NOMO-1 (cell line): ENCODE measurements at regions not wholly inside any gene's neighbourhood (a gene's known extent, or its start where the extent isn't known, plus 50 kb on each side); places are given as distances from the start of the nearest gene placed in this dataset.
"Not testable (repeated sequence)": the region's sequence is repeated elsewhere in the genome, so short reads cannot be mapped to it uniquely, and the experiment has no call there.

ENCODE experiments used
- DNase-seq, 2 experiments: peaks; one replicate each; lab custom pipeline; 2025; ENCODE audit not compliant: unreplicated experiment in 2 of 2; lab: John Stamatoyannopoulos, UW

DNA sequence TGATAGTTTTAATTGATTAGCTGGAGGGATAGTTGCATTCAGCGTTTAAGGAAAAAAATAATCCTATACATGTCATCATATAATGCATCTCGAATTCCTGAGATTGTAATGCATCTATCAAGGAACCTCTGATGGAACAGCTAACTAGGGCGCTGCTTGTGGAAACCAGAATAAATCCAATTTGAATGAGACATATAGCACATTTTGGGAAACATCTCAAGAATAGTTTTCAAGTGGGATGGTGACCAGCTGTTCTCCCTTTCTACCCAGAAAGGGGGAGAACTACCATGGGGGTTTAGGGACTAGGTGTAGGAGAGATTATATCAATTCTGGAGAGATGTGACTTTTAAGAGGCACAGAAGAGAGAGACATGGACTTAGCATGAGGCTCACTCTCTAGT, 319.3 kb upstream of the BRINP1 start:
- no peak for DNase-seq

DNA sequence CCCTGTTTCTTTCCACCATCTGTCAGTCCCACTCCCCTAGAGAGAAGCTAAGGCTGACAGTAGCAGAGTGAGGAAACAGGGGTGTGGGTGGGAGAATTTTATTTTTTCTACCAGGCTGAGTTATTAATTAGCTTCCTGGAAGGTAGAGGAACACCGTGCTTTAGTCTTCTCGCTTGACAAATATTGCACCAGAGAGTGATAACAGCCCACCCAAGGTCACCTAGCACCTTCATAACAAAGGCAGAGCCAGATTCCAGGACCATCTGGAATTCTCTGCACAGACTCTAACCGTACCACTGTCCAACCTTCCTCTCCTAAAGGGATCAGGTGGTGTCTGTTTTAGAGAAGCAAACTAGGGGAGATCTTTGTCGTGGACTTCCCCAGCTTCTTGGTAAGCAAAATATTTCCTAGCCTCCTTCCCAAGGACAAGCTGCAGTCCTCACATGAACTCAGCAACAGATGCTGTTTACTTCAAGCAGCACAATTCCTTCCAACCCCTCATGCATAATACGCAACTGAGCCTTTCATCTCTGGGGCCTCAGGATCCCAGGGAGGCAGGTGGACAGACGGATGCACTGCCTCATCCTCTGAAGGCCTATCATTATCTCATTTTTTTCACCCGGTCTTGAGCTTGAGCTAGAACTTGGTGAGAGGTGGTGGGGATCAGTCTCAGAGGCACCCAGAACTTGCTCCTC, 308.7 kb upstream of the BRINP1 start:
- DNase-seq = no peak

DNA sequence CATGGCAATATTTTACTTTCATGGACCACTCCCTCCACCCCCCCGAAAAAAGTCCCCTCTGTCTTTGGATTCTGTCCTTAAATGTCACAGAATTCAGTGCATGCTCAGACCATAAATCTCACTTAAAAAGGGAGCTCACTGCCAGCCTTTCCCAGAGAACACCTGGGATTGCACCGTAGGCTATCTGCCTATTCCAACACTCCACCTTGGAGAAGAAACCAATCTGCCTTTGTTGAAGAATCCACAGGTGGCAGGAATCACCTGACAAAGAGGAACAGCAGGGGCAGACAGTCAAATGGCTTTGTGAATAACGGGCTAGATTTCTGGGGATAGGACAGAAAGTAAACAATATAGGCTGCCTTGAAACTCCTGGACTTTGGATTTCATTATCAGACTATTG, 306.7 kb upstream of the BRINP1 start:
- DNase-seq = no peak

DNA sequence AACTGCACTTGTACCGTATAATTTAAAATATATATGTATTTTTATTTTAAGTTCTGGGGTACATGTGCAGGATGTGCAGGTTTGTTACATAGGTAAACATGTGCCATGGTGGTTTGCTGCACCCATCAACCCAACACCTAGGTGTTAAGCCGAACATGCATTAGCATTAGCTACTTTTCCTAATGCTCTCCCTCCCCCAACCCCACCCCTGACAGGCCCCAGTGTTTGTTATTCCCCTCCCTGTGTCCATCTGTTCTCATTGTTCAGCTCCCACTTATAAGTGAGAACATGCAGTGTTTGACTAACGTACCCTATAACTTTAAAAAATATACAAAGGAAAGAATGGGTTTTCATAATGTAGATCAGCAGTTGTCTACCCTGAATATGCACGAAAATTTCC, 303.5 kb upstream of the BRINP1 start:
- not testable (repeated sequence) for DNase-seq

DNA sequence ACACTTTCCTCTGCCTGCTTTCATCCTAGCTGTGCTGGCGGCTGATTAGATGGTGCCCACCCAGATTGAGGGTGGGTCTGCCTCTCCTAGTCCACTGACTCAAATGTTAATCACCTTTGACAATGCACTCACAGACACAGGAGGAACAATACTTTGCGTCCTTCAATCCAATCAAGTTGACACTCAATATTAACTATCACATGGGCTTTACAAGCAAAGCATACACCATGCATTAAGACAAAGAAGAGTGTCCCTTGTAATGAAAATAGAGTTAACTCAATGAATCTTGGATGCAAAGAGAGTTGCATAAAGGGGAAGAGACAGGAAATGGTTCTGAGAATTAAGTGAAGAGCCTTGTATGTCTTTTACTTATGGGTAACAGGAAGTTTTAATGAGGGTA, 298.7 kb upstream of the BRINP1 start:
- DNase-seq = no peak

DNA sequence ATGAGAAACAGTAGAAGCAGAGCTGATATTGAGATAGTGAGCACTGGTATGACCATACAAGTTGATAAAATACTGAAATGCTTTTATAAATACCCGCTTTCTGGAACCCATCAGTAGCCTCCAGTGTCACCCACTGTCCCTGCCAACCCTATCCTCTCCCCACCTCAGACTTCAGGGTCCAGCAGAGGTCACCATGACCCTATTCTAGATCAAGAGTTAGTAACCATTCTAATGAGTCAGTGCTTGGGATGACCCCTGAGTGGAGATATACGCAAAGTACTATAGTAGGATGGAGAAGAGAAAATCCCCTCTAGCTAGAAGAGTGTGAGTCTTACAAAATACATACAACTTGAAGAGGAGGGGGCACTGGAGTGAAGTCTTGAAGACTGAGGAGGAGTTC, 297.9 kb upstream of the BRINP1 start:
- no peak for DNase-seq

DNA sequence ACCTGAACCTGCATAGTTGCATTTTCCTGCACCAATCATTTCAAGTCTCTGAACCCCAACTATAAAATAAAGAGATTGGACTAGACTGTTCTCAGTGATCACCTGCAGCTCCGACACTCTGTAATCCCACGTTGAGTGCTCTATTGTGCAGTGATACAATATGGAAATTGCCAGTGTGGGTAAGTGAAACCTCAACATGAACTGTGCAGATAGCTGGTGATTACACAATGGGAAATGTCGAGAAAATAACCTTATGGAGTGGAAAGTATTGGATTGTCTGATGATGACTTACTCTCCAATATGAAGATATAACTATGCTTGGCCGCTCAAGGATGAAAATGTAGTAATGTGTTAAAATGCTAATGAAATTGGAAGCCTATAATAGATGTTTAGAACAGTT, 293.1 kb upstream of the BRINP1 start:
- no peak for DNase-seq

DNA sequence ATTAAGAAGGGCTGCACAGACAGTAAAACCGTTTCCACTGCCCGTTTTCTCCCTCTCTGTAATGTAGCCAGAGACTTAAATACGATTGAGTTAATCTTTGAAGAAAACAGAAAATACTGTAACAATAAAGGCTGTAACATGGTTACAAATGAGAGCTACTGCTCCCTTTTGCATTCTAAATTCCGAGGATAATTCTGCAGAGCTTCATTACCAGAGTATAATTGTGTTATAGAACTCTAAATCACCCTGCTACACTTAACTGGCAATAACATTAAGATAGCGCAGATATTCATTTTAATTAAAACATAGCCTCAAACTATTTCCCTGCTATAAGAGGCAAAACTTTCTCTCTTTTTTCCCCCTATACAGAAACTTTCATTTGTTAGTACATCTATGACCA, 283.7 kb upstream of the BRINP1 start:
- DNase-seq = no peak

DNA sequence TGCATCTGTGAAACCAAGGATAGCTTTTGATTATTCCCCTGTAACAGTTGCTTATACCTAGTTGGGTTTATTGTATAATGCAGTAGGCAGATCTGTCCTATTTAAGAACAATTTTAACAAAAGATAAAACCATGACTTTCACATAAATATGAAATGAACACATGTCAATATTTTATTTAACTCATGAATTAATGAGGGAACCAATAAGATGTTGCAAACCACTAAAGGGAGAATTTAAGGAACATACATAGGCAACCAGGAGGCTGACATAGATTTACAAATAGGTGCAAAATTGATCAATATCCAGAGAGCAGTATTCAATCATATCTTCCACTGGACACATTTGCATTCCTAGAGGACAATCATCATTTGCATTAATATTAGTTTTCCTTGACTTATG, 280.0 kb upstream of the BRINP1 start:
- no peak for DNase-seq

DNA sequence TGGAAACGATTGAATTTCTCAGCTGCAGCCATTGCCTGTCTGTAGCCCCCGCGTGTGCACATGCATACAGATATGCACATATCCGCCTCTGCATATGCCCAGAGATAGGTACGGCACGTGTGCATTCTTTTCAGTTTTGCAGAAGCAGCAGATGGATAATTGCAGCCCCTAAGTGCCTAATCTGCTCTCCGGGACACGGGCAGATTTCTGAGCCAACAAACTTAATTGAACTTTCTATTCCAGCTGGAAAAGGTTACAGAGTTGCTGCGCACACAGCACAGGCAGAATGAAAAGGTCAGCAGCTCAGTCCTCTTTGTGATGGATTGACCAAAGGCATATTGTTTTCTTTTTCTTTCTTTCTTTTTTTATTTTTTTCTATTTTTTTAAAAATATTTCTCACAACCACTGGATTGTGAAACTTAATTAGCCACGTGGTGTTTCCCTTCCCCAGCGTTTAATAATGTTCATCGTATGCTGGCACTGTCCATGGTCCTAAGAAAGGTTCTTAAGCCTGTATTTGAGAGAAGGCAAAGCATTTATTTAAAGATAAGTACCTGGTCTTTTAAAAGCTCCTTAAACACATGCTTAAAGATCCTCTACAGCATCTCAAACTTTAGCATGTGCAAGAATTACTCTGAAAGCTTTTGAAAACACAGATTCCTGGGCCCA, 270.2 kb upstream of the BRINP1 start:
- DNase-seq = no peak

DNA sequence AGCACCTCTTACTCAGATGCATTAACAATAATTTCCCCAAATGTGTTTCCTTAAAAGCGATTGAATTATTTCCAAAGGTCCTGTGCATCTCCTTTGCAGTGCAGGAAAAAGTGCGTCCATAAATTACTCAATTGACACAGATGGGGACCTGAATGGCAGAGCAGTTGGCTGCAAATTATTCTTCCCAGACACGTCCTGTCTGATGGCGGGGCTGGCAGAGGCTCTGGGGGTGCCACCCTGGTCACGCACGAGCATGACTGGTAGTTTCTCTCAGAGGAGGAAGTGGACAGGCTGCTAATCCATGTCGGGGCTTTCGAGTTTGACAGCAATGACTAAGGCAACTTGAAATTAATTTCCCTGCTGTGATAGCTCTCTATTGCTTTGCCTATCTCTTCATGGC, 264.8 kb upstream of the BRINP1 start:
- no peak for DNase-seq

DNA sequence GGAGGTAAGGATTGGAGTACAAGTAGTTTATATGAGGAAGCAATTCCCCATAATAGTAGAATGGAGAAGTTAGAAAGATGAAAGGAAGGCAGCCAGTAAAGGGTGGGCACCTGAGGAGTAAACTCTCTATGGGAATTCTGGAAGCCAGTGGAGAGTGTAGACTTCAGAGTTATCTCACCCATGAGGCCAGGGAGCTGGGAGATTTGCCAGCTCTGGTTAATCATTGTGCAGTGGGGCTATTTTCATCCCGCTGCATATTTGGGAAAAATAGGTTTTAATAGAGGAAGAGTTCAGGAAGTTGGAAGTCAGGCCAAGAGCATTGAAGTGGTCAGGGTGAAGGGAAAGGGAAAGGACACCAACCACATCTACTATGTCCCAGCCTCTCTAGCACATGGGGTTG, 242.3 kb upstream of the BRINP1 start:
- DNase-seq = no peak

DNA sequence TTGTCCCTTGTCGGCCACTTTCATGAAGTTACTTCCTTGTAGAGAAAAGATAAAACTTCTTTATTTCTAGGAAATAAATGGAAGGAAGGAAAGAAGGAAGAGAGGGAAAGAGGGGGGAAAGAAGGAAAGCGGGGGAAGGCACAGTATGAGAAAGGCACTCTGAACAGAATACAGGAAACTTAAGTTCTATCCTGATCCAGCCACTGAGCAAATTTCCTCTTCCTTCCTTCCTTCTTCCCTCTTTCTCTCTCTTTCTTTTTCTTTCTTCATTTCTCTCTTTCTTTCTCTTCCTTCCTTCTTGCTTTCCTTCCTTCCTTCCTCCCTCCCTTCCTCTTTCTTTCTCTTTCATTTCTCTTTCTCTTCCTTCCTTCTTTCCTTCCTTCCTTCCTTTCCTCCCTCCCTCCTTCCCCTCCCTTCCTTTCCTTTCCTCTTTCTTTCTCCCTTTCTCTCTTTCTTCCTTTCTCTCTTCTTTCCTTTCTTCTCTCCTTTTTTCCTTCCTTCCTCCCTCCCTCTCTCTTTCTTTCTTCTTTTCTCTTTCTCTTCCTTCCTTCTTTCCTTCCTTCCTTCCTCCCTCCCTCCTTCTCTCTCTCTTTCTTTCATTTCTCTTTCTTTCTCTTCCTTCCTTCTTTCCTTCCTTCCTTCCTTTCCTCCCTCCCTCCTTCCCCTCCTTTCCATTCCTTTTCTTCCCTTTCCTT, 240.2 kb upstream of the BRINP1 start:
- DNase-seq = no peak

DNA sequence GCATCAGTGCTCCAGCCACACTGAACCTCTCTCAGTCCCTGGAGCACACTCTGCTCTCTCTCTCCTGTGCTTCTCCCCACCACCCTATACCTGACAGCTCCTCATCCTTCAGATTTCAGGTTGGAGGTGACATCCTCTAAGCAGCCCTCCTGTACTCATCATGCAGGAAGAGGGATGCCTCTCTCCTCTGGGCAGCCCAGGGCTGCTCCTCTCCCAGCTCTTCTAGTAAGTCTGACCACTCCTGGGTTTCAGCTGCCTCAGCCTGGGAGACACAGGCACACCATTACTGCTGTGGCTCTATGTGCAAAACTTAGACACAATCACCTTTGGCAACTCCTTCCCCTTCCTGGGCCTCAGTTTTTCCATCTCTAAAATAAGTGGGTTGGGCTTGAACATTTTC, 232.4 kb upstream of the BRINP1 start:
- no peak for DNase-seq

DNA sequence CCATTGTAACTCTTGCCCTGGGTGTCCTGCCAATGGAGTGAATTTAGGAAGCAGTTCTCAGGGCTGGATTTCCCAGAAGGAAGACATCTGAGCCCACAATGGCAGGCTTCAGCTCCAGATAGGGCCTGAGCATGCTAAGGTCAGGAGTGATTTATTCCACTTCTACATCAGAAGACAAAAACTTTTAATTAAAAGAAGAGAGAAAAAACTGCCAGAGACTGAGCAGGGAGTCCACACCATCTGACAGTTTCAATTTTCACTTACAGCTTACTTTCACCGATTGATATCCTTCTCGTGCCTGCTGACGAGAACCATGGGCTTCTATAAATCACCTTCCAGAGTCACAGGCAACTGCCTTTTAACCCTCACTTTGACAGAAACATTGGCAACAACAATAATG, 228.3 kb upstream of the BRINP1 start:
- no peak for DNase-seq

DNA sequence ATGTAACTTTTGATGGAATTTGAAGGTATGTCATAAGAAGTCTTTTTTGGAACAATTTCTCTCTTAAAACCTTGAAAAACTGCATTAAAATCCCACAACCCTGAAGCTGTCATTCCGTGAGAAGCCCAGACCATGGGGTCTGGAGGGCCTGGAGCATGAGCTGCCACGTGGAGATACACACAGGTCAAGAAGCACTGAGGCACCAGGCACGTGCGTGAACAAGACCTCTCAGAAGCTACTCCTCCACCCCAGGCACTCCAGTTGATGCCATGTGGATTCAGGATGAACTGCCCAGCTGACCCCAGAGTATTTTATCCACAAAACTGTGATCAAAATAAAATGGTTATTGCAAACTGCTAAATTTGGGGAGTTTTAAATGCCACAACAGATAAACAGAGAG, 227.5 kb upstream of the BRINP1 start:
- no peak for DNase-seq

DNA sequence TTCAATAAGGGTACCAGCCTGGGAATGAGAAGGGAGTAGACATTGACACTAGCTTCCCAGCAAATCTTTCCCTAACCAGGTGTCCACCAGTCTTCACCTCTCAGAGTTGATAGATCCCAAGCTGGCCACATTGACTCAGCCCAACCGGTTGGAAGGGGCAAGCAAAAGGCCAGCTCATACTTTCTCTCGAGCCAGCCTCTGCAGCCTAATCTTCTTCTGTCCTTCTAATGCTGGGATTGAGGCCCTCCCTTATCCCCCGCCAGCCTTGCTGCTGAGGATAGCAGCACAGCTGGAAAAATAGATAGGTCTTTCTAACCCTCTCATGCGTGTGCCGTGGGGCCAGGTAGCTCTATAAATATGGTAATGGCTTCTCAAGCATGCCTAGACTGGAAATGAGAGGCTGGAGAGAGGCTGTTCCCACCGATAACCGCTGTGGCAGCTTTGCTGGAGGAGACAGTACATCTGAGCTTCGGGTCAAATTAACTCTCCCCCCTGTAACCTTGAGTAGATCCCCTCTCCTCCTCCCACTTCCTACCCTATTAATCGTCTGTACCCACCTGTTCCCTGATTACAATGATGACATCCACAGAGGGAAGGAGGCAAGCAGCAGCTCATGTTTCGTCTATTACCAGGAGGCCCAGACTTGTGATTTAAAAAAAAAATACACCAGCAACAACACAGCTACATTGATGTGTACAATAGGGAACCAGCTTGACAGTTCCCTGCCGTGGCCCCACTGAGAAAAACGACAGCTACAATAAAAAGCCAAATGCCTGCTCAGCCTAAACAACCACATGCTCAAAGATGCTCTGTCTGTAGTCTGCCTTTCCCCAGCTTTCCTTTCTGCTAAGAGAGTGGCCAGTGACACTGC, 219.9 kb upstream of the BRINP1 start:
- DNase-seq = no peak

DNA sequence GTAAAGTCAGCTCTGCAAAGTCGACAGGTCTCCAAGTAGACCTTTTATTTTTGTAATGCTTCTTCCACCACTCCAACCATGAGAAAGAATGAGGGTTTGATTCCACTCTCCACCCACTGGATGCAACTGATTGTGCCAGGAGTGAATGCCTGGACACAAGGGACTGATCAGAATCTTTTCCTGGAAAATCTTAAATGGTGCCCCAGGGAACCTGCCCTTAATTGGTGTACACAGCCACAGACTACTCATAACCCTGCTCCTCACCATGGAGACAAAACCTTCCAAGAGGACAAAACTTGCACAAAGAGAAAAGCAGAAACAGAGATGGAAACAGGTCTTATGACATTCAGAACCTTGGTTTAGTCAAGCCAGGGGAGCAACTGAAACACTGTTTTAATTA, 208.6 kb upstream of the BRINP1 start:
- DNase-seq = no peak

DNA sequence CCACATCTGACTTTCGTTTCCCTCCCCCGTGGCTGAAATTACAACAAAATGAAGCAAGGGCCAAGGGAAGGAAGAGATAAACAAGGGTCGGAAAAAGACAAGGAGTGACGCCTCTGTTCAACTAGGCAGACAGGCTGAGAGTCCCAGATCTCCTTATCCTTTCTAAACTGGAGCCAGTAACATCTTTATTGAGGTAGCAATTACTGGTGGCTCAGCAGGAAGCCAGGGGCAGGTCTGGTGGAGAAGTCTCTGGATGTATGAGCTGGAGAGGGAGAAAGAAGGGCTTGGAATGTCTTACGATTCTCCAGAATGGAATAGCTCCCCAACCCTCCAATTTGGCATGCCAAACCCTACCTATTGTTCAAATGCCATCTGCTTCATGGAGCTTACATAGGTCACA, 190.8 kb upstream of the BRINP1 start:
- no peak for DNase-seq

DNA sequence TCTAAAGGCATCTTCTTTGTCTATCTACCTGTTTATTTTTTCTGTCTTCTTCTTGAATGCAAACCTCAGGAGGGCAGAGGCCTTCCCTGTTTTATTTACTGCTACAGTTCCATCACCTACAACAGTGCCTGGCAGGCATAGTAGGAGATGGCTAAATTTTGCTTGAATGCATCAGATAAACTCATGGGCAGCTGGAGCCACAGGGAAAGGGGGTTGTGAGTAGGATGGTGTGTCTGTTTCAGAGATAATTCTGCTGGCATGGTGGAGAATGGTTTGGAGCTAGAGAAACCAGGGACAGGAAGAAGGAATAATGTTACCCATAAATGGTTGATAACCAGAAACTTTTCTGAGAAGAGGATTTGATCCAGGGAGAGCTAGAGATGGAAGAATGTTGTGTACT, 189.8 kb upstream of the BRINP1 start:
- no peak for DNase-seq

DNA sequence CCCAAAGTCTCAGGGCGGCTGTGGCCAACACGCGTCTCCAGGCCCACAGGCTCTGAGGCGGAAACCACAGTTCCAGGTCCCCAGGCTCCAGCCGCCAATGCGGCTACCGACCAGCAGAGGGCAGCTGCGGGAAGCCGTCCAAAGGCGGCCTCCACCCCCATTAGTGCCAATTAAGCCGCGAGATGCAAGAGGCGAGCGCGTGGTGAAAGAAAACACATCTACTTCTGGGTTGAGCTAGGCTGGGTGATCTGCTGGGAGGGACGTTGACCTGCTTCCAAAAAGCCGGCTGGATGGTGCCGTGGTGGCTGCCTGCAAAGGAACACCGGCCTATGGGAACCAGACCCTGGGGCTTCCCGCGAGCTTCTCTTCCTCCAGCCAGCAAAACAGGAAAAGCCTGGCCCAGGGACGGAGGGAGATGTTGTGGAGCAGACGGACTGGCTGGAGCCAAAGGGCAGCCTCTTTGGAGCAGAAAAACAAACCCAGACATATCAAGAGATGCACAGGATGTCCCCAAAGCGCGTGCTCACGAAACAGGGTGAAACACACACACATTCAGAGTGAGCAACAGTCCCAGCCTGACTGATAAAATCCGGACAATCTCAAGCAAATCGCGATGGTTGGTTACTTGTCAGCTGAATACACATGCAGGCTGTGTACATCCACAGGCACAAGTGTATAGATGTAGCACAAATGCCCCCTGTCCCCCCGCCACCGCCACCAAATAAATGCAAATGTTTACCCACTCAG, 187.1 kb upstream of the BRINP1 start:
- DNase-seq = peak; percentile 28 to 65
